Karpas-422 (cell line): ENCODE measurements at regions not wholly inside any gene's neighbourhood (a gene's known extent, or its start where the extent isn't known, plus 50 kb on each side); places are given as distances from the start of the nearest gene placed in this dataset.

ENCODE experiments used
- DNase-seq: peaks from one replicate; pipeline ENCODE4 v3.0.0-alpha.2; 2015
- H2AFZ ChIP-seq: fragments of 200-600 bp; sonication (generic); 2 replicates; pipeline ENCODE4 v1.6.1; 2014; ENCODE audit warnings: antibody characterized with exemption, low read length, mixed read lengths
- H3K27ac ChIP-seq: fragments of 200-600 bp; sonication (generic); 2 replicates; pipeline ENCODE4 v1.5.1; 2014; ENCODE audit warnings: mild to moderate bottlenecking, low read length, moderate library complexity
- H3K27me3 ChIP-seq: fragments of 200-600 bp; sonication (generic); 2 replicates; pipeline ENCODE4 v1.6.1; 2014; ENCODE audit warnings: low read length, mixed read lengths
- H3K36me3 ChIP-seq: fragments of 200-600 bp; sonication (generic); 2 replicates; pipeline ENCODE4 v1.6.1; 2014; ENCODE audit warnings: low read length, mixed read lengths; ENCODE audit not compliant: insufficient read depth
- H3K4me1 ChIP-seq: fragments of 200-600 bp; sonication (generic); 2 replicates; pipeline ENCODE4 v1.6.1; 2014; ENCODE audit warnings: mild to moderate bottlenecking, low read length, mixed read lengths
- H3K4me2 ChIP-seq: fragments of 200-600 bp; sonication (generic); 2 replicates; pipeline ENCODE4 v1.6.1; 2014; ENCODE audit warnings: low read length, low read depth, mild to moderate bottlenecking; ENCODE audit not compliant: poor library complexity, severe bottlenecking
- H3K4me3 ChIP-seq: fragments of 200-600 bp; sonication (generic); 2 replicates; pipeline ENCODE4 v1.5.1; 2014; ENCODE audit warnings: mild to moderate bottlenecking, antibody characterized with exemption, low read length, mixed read lengths
- H3K79me2 ChIP-seq: fragments of 200-600 bp; sonication (generic); 2 replicates; pipeline ENCODE4 v1.6.1; 2014; ENCODE audit warnings: mild to moderate bottlenecking, low read length, mixed read lengths
- H3K9ac ChIP-seq: fragments of 200-600 bp; sonication (generic); 2 replicates; pipeline ENCODE4 v1.6.0; 2014; ENCODE audit warnings: low read length
- H3K9me2 ChIP-seq: fragments of 200-600 bp; sonication (generic), shearing (Covaris generic); replicated peaks from 2 replicates; pipeline ENCODE4 v1.6.0; 2014; ENCODE audit warnings: mild to moderate bottlenecking, low read length, moderate library complexity; ENCODE audit not compliant: insufficient read depth
- H3K9me3 ChIP-seq: fragments of 300-700, 200-600 bp; sonication (generic); 2 replicates; pipeline ENCODE4 v1.6.1; 2014; ENCODE audit warnings: low read length, mixed read lengths
- H4K20me1 ChIP-seq: fragments of 200-600 bp; sonication (generic); 2 replicates; pipeline ENCODE4 v1.6.1; 2014; ENCODE audit warnings: mild to moderate bottlenecking, antibody characterized with exemption, low read length, low read depth; ENCODE audit not compliant: insufficient read depth

DNA sequence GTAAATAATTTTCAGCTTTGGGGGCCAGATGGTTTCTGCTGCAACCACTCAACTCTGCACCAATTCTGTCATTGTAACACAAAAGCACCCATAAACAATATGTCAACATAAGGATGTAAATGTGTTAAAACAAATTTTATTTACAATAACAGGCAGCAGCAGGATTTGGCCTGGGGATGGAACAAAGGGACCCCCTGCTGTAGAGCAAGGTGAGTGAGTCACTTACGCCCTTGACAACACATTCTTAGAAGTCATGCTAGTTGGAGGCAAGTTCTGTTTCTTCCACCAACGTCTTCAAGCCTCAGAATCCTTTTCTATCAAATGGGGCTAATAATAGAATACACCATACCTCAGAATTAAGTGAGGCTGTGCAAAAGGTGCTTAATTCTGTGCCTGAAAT, 610.2 kb upstream of the SYT4 start:
- no peaks in the 10 kb centered on the region for H3K27me3 ChIP-seq
- H3K9me3 ChIP-seq = peaks cover 20% of the 10 kb centered on the region
- no peak overlapping the region for H3K27ac ChIP-seq
- H3K4me1 ChIP-seq = no peaks in the 10 kb centered on the region
- no peaks in the 10 kb centered on the region for H4K20me1 ChIP-seq
- DNase-seq = no peak
- no peak overlapping the region for H3K4me3 ChIP-seq
- no peaks in the 10 kb centered on the region for H3K36me3 ChIP-seq
- H3K9ac ChIP-seq = no peak overlapping the region
- H2AFZ ChIP-seq = no peak overlapping the region
- no peaks in the 10 kb centered on the region for H3K79me2 ChIP-seq
- no peak overlapping the region for H3K4me2 ChIP-seq
- H3K9me2 ChIP-seq = no peaks in the 10 kb centered on the region

DNA sequence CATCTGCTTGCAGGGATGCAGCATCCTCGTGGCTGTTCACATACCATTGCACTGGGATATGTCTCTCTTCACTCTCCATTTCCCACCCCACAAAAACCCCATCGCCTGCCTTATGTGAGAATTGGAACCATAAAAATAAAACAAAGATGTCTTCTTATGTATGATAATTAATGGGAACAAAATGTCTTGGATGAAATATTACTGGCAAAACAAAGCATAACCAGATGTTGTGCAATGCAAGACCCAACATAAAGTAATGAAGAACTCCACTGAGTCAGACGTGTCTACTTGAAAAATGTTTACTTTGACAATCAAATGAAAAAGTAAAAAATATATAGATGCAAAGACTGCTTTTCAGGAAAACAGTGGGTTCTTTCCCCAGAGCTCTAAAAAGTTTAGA, 611.3 kb upstream of the SYT4 start:
- no peaks in the 10 kb centered on the region for H3K4me1 ChIP-seq

DNA sequence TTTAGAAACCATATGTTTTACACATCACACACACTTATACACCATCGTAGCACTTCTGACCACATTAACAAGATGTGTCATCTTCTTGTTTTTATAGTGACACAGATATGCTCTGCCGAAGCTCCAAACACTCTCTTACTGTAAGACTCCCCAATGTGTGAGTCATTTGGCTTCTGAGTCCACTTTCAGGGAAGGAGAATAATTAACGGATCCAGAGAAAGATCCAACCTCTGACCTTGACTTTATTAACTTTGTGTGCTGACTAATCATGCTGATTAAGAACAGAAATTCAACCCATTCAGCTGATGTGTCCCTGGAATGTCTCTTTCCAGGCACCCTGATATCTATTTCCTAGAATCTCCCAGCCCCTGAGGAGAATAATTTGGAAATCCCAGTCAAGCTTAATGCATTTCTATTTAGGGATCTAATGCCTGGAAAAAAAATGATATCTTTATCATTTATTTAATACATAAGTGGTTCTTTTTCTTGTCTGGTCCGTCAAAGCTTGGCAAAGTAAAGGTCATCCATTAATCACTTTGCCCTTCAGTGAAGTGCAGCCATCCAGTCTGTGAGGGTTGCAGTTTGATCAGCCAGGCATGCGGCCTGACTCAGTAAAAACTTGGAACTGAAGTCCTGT, 615.8 kb upstream of the SYT4 start:
- Histone ChIP-seq H3K4me1 (no peaks in the 10 kb centered on the region), H4K20me1 (no peaks in the 10 kb centered on the region), H3K9me2 (0 out of 2 replicates have a peak, but pooled peaks cover 3% of the 10 kb centered on the region), H3K4me2 (no peak overlapping the region), H3K9ac (no peak overlapping the region), H3K27me3 (no peaks in the 10 kb centered on the region), H3K4me3 (no peak overlapping the region), H3K79me2 (no peaks in the 10 kb centered on the region), H3K27ac (no peak overlapping the region), H3K36me3 (no peaks in the 10 kb centered on the region), H2AFZ (no peak overlapping the region), H3K9me3 (peaks cover 9% of the 10 kb centered on the region)
- no peak for DNase-seq

More for the DNA sequence above, 611.3 kb upstream of the SYT4 start:
- H3K9me2 ChIP-seq = no peaks in the 10 kb centered on the region
- DNase-seq = no peak
- no peaks in the 10 kb centered on the region for H4K20me1 ChIP-seq
- H3K4me2 ChIP-seq = no peak overlapping the region
- H2AFZ ChIP-seq = no peak overlapping the region
- H3K27me3 ChIP-seq = no peaks in the 10 kb centered on the region
- no peak overlapping the region for H3K4me3 ChIP-seq
- H3K9me3 ChIP-seq = peaks cover 14% of the 10 kb centered on the region
- H3K79me2 ChIP-seq = no peaks in the 10 kb centered on the region
- H3K9ac ChIP-seq = no peak overlapping the region
- no peak overlapping the region for H3K27ac ChIP-seq
- H3K36me3 ChIP-seq = no peaks in the 10 kb centered on the region

DNA sequence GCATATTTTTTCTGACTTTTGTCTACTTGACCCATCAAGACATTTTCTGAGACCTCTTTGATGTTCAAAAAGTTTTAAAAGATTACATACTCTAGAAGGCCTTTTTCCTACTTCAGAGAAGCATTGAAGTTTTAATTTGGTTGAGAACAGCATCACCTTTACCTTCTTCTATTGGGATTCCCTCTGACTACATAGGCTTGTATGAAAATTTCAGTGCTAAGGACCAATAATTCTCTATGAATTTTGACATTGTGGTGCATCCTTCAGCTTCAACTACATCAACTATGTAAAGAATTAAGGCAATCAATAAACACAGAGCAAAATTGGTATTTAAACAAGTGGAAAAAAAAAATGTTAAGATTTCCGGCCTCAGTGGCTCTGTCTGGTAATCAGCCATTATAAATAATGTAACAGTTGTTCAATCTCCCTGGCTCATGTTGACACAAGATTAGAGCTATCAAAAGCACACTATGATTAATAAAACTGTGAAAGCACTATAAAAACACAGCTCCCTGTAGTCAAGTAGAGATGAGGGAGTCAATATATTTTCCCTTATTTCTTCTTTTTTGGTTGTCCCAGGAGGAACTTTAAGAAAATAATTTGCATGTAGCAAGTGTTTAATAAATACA, 627.0 kb upstream of the SYT4 start:
- no peak for DNase-seq
- H3K9ac ChIP-seq = no peak overlapping the region
- H3K4me1 ChIP-seq = no peaks in the 10 kb centered on the region
- no peaks in the 10 kb centered on the region for H3K9me2 ChIP-seq
- H4K20me1 ChIP-seq = no peaks in the 10 kb centered on the region
- no peaks in the 10 kb centered on the region for H3K27me3 ChIP-seq
- no peaks in the 10 kb centered on the region for H3K79me2 ChIP-seq
- H2AFZ ChIP-seq = no peak overlapping the region
- H3K9me3 ChIP-seq = no peaks in the 10 kb centered on the region; the same call in 1 of the 2 replicates
- no peak overlapping the region for H3K4me2 ChIP-seq
- H3K36me3 ChIP-seq = no peaks in the 10 kb centered on the region
- H3K4me3 ChIP-seq = no peak overlapping the region
- no peak overlapping the region for H3K27ac ChIP-seq

DNA sequence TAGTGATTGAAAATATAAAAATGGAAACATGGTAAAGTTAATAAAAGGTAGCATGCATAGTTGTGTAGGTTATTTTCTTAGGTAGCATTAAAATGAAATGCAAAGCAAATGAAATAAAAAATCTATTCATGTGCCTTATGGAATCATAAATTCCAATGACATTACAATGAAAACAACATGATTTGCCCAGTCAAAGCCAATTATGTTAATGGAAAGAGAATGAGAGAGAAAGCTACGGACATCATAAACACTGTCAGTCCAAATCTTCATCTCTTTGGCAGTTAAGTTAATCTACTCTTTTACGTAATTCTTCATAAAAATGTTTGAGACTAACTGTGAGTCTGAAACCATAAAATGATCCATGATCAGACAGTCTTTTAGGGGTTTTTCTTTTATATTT, 636.7 kb upstream of the SYT4 start:
- no peaks in the 10 kb centered on the region for H3K79me2 ChIP-seq
- DNase-seq = no peak
- H3K9ac ChIP-seq = no peak overlapping the region
- H3K9me2 ChIP-seq = no peaks in the 10 kb centered on the region
- H3K9me3 ChIP-seq = peaks cover 10% of the 10 kb centered on the region
- H3K27ac ChIP-seq = no peak overlapping the region
- no peaks in the 10 kb centered on the region for H3K4me1 ChIP-seq
- no peaks in the 10 kb centered on the region for H3K27me3 ChIP-seq
- no peak overlapping the region for H2AFZ ChIP-seq
- no peak overlapping the region for H3K4me2 ChIP-seq
- no peaks in the 10 kb centered on the region for H4K20me1 ChIP-seq
- no peaks in the 10 kb centered on the region for H3K36me3 ChIP-seq
- no peak overlapping the region for H3K4me3 ChIP-seq

DNA sequence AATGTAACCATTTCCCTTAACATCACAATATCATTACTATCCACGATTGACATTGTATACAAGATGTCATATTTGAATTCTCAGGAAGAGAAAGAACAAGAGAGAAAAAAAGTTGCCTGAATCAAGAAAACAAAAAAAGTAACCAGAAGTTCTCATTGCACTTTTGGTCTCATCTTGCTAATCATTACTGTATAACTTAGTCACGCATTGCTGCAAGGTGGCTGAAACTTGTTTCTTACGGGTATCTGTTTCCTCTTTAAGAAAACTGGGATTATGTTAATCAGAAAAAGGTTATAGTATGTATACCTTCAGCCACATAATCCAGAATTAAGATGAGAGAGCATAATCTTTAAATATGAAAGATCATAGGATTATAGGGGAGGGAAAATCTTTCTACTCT, 639.7 kb upstream of the SYT4 start:
- no peak for DNase-seq
- no peaks in the 10 kb centered on the region for H4K20me1 ChIP-seq
- no peak overlapping the region for H3K4me2 ChIP-seq

DNA sequence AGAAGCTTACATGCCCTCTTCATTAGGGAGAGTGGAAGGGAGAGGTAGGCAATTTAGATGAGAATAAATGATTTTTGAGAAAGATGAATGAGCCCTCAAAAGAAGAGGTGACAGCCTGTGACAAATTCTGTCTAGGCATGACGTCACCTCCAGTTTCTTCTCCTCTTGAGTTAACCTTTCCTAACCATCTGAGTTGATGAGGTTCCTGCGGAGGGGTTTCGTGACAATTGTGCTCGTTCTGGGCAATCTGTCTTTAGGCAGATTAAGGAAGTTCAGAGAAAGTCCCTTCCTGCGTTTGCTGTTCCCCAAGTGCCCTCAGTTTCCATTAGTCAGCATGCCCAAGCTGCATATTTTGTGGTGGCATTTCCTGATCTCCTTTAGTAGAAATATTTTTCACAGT, 640.2 kb upstream of the SYT4 start:
- no peak overlapping the region for H3K27ac ChIP-seq
- H3K9ac ChIP-seq = no peak overlapping the region
- H3K4me1 ChIP-seq = no peaks in the 10 kb centered on the region
- H3K27me3 ChIP-seq = no peaks in the 10 kb centered on the region
- no peak overlapping the region for H3K4me2 ChIP-seq
- H2AFZ ChIP-seq = no peak overlapping the region
- H3K4me3 ChIP-seq = no peak overlapping the region
- H3K36me3 ChIP-seq = no peaks in the 10 kb centered on the region
- DNase-seq = no peak
- no peaks in the 10 kb centered on the region for H3K79me2 ChIP-seq
- peaks cover 6% of the 10 kb centered on the region; the same call in 1 of the 2 replicates for H3K9me3 ChIP-seq
- H3K9me2 ChIP-seq = no peaks in the 10 kb centered on the region
- no peaks in the 10 kb centered on the region for H4K20me1 ChIP-seq

More for the DNA sequence above, 639.7 kb upstream of the SYT4 start:
- Histone ChIP-seq H3K27me3 (no peaks in the 10 kb centered on the region), H2AFZ (no peak overlapping the region), H3K4me1 (no peaks in the 10 kb centered on the region), H3K4me3 (no peak overlapping the region), H3K9ac (no peak overlapping the region), H3K9me2 (no peaks in the 10 kb centered on the region), H3K79me2 (no peaks in the 10 kb centered on the region), H3K27ac (no peak overlapping the region), H3K9me3 (peaks cover 8% of the 10 kb centered on the region), H3K36me3 (no peaks in the 10 kb centered on the region)

DNA sequence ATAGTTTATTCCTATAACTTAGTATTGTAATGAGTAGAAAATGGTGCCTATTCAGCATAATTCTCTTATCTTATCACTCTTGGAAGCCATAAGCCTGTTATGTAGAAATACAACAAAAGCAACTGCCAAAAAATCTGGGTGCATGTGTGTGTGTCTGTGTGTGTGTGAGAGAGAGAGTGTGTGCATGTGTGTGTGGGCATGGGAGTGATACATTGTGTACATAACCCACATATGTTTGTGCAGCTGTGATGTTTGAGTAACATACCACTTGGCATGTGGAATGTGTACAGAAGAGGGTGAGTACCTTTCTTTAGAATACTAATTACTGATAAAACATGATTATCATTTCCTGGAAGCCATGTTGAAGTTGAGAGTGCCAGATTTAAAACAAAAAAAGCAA, 642.3 kb upstream of the SYT4 start:
- Histone ChIP-seq H3K36me3 (no peaks in the 10 kb centered on the region), H3K79me2 (no peaks in the 10 kb centered on the region), H3K4me1 (no peaks in the 10 kb centered on the region), H2AFZ (no peak overlapping the region), H3K4me2 (no peak overlapping the region), H4K20me1 (no peaks in the 10 kb centered on the region), H3K27ac (no peak overlapping the region), H3K27me3 (no peaks in the 10 kb centered on the region), H3K4me3 (no peak overlapping the region), H3K9me2 (no peaks in the 10 kb centered on the region), H3K9me3 (peaks cover 5% of the 10 kb centered on the region; the same call in 1 of the 2 replicates), H3K9ac (no peak overlapping the region)
- no peak for DNase-seq
